ENCODE measurements at regions not wholly inside any gene's neighbourhood (a gene's known extent, or its start where the extent isn't known, plus 50 kb on each side); places are given as distances from the start of the nearest gene placed in this dataset.

- Histone ChIP-seq H3K4me1 (no peaks in the 10 kb centered on the region), H3K4me3 (no peak overlapping the region), H3K9me3 (no peaks in the 10 kb centered on the region), H3K27ac (no peak overlapping the region), H3K4me2 (no peak overlapping the region)
- TF ChIP-seq, protein P1, sequence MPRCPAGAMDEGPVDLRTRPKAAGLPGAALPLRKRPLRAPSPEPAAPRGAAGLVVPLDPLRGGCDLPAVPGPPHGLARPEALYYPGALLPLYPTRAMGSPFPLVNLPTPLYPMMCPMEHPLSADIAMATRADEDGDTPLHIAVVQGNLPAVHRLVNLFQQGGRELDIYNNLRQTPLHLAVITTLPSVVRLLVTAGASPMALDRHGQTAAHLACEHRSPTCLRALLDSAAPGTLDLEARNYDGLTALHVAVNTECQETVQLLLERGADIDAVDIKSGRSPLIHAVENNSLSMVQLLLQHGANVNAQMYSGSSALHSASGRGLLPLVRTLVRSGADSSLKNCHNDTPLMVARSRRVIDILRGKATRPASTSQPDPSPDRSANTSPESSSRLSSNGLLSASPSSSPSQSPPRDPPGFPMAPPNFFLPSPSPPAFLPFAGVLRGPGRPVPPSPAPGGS (IDR thresholded peaks at IDR 0.05), result no peak
- TF ChIP-seq HOXB13 (CRISPR knock-in tag; IDR thresholded peaks at IDR 0.05; ENCODE audit: low read depth) (no peak), MYC (IDR thresholded peaks at IDR 0.05; ENCODE audit: borderline replicate concordance, low read length) (no peak), POLR2AphosphoS2 (conservative IDR thresholded peaks at IDR 0.05; ENCODE audit: low read length) (no peak)
- TF ChIP-seq, protein P2, sequence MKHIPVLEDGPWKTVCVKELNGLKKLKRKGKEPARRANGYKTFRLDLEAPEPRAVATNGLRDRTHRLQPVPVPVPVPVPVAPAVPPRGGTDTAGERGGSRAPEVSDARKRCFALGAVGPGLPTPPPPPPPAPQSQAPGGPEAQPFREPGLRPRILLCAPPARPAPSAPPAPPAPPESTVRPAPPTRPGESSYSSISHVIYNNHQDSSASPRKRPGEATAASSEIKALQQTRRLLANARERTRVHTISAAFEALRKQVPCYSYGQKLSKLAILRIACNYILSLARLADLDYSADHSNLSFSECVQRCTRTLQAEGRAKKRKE (CRISPR knock-in tag; IDR thresholded peaks at IDR 0.05; ENCODE audit: low read depth), result no peak
- TF ChIP-seq, protein P3, sequence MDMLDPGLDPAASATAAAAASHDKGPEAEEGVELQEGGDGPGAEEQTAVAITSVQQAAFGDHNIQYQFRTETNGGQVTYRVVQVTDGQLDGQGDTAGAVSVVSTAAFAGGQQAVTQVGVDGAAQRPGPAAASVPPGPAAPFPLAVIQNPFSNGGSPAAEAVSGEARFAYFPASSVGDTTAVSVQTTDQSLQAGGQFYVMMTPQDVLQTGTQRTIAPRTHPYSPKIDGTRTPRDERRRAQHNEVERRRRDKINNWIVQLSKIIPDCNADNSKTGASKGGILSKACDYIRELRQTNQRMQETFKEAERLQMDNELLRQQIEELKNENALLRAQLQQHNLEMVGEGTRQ (IDR thresholded peaks at IDR 0.05), result no peak
- FAIRE-seq, result no peak
- ChIA-PET POLR2A (no interaction called here), CTCF (no interaction called here)
- no peak for ATAC-seq
- no peak for DNase-seq (ENCODE audit: low read depth in 1 of 2, low spot score in 1 of 2)
- 11% methylated on average over 4 of the region's 4 CpGs for WGBS (ENCODE audit: missing lambda C conversion rate)
Measured at GRCh38 chr12:23210573-23210972, 585.6 kb downstream of the ETNK1 start.

GRCh38 chr12:23211384-23212320 lies 586.7 kb downstream of the ETNK1 start:
- FAIRE-seq (no peak), ATAC-seq (no peak), DNase-seq (ENCODE audit: low read depth in 1 of 2, low spot score in 1 of 2) (no peak)
- no peak overlapping the region for H3K27ac ChIP-seq
- no peak overlapping the region for H3K4me3 ChIP-seq
- WGBS (ENCODE audit: missing lambda C conversion rate), result 33% methylated on average over 7 of the region's 7 CpGs
- TF ChIP-seq CBX2 (IDR thresholded peaks at IDR 0.05; ENCODE audit: borderline replicate concordance, low read depth) (no peak), SREBF2 (IDR thresholded peaks at IDR 0.05) (no peak), SMC3 (IDR thresholded peaks at IDR 0.05) (no peak), FOSL2 (IDR thresholded peaks at IDR 0.05) (no peak), FOSL2 (CRISPR knock-in tag; IDR thresholded peaks at IDR 0.05) (no peak), ZSCAN20 (CRISPR knock-in tag; IDR thresholded peaks at IDR 0.05) (no peak), HOXA7 (CRISPR knock-in tag; IDR thresholded peaks at IDR 0.05) (no peak)
- TF ChIP-seq, protein P4, sequence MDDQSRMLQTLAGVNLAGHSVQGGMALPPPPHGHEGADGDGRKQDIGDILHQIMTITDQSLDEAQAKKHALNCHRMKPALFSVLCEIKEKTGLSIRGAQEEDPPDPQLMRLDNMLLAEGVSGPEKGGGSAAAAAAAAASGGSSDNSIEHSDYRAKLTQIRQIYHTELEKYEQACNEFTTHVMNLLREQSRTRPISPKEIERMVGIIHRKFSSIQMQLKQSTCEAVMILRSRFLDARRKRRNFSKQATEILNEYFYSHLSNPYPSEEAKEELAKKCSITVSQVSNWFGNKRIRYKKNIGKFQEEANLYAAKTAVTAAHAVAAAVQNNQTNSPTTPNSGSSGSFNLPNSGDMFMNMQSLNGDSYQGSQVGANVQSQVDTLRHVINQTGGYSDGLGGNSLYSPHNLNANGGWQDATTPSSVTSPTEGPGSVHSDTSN (IDR thresholded peaks at IDR 0.05), result no peak
- TF ChIP-seq, protein P1 (IDR thresholded peaks at IDR 0.05), result no peak
- H3K9me3 ChIP-seq, result no peaks in the 10 kb centered on the region
- no peak overlapping the region for H3K4me2 ChIP-seq
- ChIA-PET POLR2A (no interaction called here), CTCF (no interaction called here)
- no peaks in the 10 kb centered on the region for H3K4me1 ChIP-seq

DNA sequence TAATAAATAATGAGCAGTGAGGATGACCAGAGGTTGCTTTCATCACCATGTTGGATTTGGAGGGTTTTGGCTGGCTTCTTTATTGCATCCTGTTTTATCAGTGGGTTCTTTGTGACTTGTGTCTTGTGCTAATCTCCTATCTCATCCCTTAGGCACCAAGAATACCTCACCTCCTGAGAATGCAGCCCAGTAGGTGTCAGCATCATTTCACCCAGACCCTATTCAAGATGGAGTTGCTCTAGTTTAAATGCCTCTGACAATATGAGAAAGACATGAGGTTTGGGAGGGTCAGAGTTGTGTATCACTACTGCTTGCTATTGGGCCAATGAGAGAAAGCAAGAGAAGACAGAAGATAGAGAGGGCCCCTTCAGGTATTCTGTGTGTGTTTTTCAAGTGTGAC lies 592.2 kb downstream of the ETNK1 start:
- ChIA-PET POLR2A (no interaction called here), CTCF (no interaction called here)
- Histone ChIP-seq H3K4me2 (no peak overlapping the region), H3K27ac (no peak overlapping the region), H3K4me1 (no peaks in the 10 kb centered on the region), H3K9me3 (0 out of 3 replicates have a peak, but pooled peaks cover 3% of the 10 kb centered on the region), H3K4me3 (no peak overlapping the region)
- DNase-seq (ENCODE audit: low read depth in 1 of 2, low spot score in 1 of 2) (no peak), ATAC-seq (no peak), FAIRE-seq (no peak)
- no peak for TF ChIP-seq RAD21 (conservative IDR thresholded peaks at IDR 0.05 in 1 of 2, IDR thresholded peaks at IDR 0.05 in 1 of 2)
- TF ChIP-seq EHMT2 (IDR thresholded peaks at IDR 0.05; ENCODE audit: low read depth), result no peak
- TF ChIP-seq ELK1 (IDR thresholded peaks at IDR 0.05; ENCODE audit: low read depth, low read length), result no peak
- no peak for TF ChIP-seq HOXB5 (CRISPR knock-in tag; IDR thresholded peaks at IDR 0.05)
- TF ChIP-seq KDM5A (IDR thresholded peaks at IDR 0.05), result no peak
- TF ChIP-seq, protein P2 (CRISPR knock-in tag; IDR thresholded peaks at IDR 0.05; ENCODE audit: low read depth), result no peak
- no peak for TF ChIP-seq RARB (CRISPR knock-in tag; IDR thresholded peaks at IDR 0.05)
- no peak for TF ChIP-seq HOXB13 (CRISPR knock-in tag; IDR thresholded peaks at IDR 0.05; ENCODE audit: low read depth)

All from A549 (cell line).